ENCODE measurements at regions not wholly inside any gene's neighbourhood (a gene's known extent, or its start where the extent isn't known, plus 50 kb on each side); places are given as distances from the start of the nearest gene placed in this dataset.

- DNase-seq = peak in 2 of 10 donors; percentile 49 to 70
- intact Hi-C loops (cut with DNase I) = no loop called here
Measured at GRCh38 chr2:128368437-128369107, 49.9 kb upstream of the HS6ST1 start.

GRCh38 chr2:128369108-128369555 lies 50.5 kb upstream of the HS6ST1 start:
- intact Hi-C loops (cut with DNase I) = no loop called here
- peak in 3 of 10 donors; percentile 63 to 79 (median 73) for DNase-seq

GRCh38 chr2:128369602-128370467 lies 51.2 kb upstream of the HS6ST1 start:
- peak in 3 of 10 donors; percentile 22 to 52 (median 51) for DNase-seq
- intact Hi-C loops (cut with DNase I) = no loop called here

GRCh38 chr2:128370468-128371247 lies 52.0 kb upstream of the HS6ST1 start:
- intact Hi-C loops (cut with DNase I) = no loop called here
- peak in 3 of 10 donors; percentile 62 to 80 (median 63) for DNase-seq

- intact Hi-C loops (cut with DNase I) = no loop called here
Measured at GRCh38 chr2:128371248-128371630, 52.6 kb upstream of the HS6ST1 start.

GRCh38 chr2:128371648-128372345 lies 53.1 kb upstream of the HS6ST1 start:
- peak in 3 of 10 donors; percentile 52 to 75 (median 55) for DNase-seq
- intact Hi-C loops (cut with DNase I) = no loop called here

More at GRCh38 chr2:128371248-128371630, 52.6 kb upstream of the HS6ST1 start:
- peak in 2 of 10 donors; percentile 48 to 59 for DNase-seq

GRCh38 chr2:128372621-128373341 lies 54.1 kb upstream of the HS6ST1 start:
- DNase-seq = peak in 4 of 10 donors; percentile 9 to 67 (median 53)
- intact Hi-C loops (cut with DNase I) = no loop called here

GRCh38 chr2:128373451-128374000 lies 54.9 kb upstream of the HS6ST1 start:
- DNase-seq = peak in 4 of 10 donors; percentile 7 to 60 (median 45)
- intact Hi-C loops (cut with DNase I) = no loop called here

- intact Hi-C loops (cut with DNase I) = no loop called here
- DNase-seq = peak in 4 of 10 donors; percentile 10 to 81 (median 72)
Measured at GRCh38 chr2:128374001-128374710, 55.5 kb upstream of the HS6ST1 start.

- intact Hi-C loops (cut with DNase I) = no loop called here
- DNase-seq = peak in 8 of 10 donors; percentile 15 to 89 (median 49)
Measured at GRCh38 chr2:128374711-128375413, 56.2 kb upstream of the HS6ST1 start.

GRCh38 chr2:128375454-128375853 lies 56.8 kb upstream of the HS6ST1 start:
- intact Hi-C loops (cut with DNase I) = no loop called here
- peak in 4 of 10 donors; percentile 8 to 81 (median 70) for DNase-seq

GRCh38 chr2:128376241-128377041 lies 57.8 kb upstream of the HS6ST1 start:
- intact Hi-C loops (cut with DNase I) = no loop called here
- DNase-seq = peak in 4 of 10 donors; percentile 2 to 82 (median 60)

- intact Hi-C loops (cut with DNase I) = no loop called here
- DNase-seq = peak in 4 of 10 donors; percentile 10 to 69 (median 53)
Measured at GRCh38 chr2:128377071-128377910, 58.6 kb upstream of the HS6ST1 start.

- peak in 4 of 10 donors; percentile 14 to 81 (median 69) for DNase-seq
- intact Hi-C loops (cut with DNase I) = no loop called here
Measured at GRCh38 chr2:128378231-128379020, 59.8 kb upstream of the HS6ST1 start.

All from posterior cingulate gyrus (tissue), 11 donors.